ENCODE measurements at regions not wholly inside any gene's neighbourhood (a gene's known extent, or its start where the extent isn't known, plus 50 kb on each side); places are given as distances from the start of the nearest gene placed in this dataset.

GRCh38 chr20:60835876-60836275, 416.2 kb upstream of the CDH4 start:
- TF ChIP-seq CTCF (IDR thresholded peaks at IDR 0.05) = no peak
- no peak for TF ChIP-seq SIN3A (IDR thresholded peaks at IDR 0.05; ENCODE audit: borderline replicate concordance, insufficient read depth, low read depth, low read length)
- TF ChIP-seq REST (IDR thresholded peaks at IDR 0.05; ENCODE audit: insufficient read depth in 1 of 2, low read depth in 2 of 2, low read length in 1 of 2) = no peak
- TF ChIP-seq POLR2AphosphoS5 (IDR thresholded peaks at IDR 0.05; ENCODE audit: low read depth, low read length) = no peak
- TF ChIP-seq TCF7L2 (IDR thresholded peaks at IDR 0.05; ENCODE audit: low read depth, low read length) = no peak

Measured in Panc1 (cell line).